ENCODE measurements at regions not wholly inside any gene's neighbourhood (a gene's known extent, or its start where the extent isn't known, plus 50 kb on each side); places are given as distances from the start of the nearest gene placed in this dataset.

- no peak for TF ChIP-seq SRF (IDR thresholded peaks at IDR 0.05; ENCODE audit: low read depth)
- no peak for TF ChIP-seq CTCF (IDR thresholded peaks at IDR 0.05 in 2 of 3, conservative IDR thresholded peaks at IDR 0.05 in 1 of 3; ENCODE audit: borderline replicate concordance in 1 of 3, insufficient read depth in 1 of 3, low read depth in 2 of 3, low read length in 2 of 3)
- no peak for TF ChIP-seq POLR2A (IDR thresholded peaks at IDR 0.05; ENCODE audit: borderline replicate concordance, extremely low read depth, insufficient read depth, insufficient read length)
- TF ChIP-seq YY1 (IDR thresholded peaks at IDR 0.05; ENCODE audit: extremely low read depth, insufficient replicate concordance, low read depth, low read length): no peak
- no peak for TF ChIP-seq ZNF274 (IDR thresholded peaks at IDR 0.05; ENCODE audit: low read depth, low read length)
- no peak for TF ChIP-seq TCF7L2 (IDR thresholded peaks at IDR 0.05; ENCODE audit: borderline replicate concordance, extremely low read depth, insufficient read depth, insufficient read length)
- no peak for TF ChIP-seq EGR1 (IDR thresholded peaks at IDR 0.05; ENCODE audit: low read depth)
- no peak for TF ChIP-seq SP1 (IDR thresholded peaks at IDR 0.05; ENCODE audit: low read depth)
- TF ChIP-seq FOSL1 (IDR thresholded peaks at IDR 0.05; ENCODE audit: low read depth): no peak
- no peak for TF ChIP-seq MAX (IDR thresholded peaks at IDR 0.05)
These were observed 101.9 kb downstream of the ZNF608 start for GRCh38 chr5:124644582-124644981.

Measured in HCT116 (cell line).